ENCODE measurements at regions not wholly inside any gene's neighbourhood (a gene's known extent, or its start where the extent isn't known, plus 50 kb on each side); places are given as distances from the start of the nearest gene placed in this dataset.
"Not testable (repeated sequence)": the region's sequence is repeated elsewhere in the genome, so short reads cannot be mapped to it uniquely, and the experiment has no call there.

DNA sequence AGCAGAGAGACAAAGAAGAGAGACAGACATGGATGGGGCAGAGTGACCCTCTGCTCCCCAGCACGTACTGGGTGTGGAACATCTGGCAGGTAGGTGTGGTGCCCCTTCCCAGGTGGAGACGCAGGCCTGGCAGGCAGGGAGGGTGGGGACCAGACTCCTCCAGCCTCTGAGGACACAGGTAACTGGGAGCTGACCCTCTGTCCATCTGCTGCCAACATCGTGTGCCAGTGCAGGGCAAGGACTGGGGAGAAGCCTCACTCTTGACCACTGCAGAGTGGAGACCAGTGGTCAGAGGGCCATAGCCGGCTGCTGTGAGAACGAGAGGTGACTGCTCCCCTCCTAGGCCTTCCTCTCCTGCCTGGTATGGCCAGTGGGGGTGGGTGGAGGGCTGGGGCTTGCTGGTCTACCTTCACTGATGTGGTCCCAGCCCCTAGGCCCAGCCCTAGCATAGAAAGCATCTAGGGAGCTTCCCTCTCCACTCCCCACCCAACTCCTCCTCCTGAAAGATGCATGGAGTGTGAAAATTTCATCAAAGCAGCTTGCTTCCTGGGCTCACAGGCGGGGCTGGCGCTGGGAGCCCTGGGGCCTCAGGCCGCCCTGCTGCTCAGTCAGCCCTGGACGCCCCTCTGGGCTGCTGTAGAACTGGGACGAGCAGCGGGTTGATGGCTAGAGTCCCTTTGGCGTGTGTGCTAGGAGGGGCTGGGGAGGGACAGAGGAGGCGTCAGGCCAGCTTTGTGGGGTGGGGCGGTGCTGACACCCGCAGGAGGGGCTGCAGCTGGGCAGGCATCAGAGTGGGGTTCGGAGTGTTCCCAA, 90.3 kb downstream of the PLXNA1 start:
- no peak for DNase-seq

DNA sequence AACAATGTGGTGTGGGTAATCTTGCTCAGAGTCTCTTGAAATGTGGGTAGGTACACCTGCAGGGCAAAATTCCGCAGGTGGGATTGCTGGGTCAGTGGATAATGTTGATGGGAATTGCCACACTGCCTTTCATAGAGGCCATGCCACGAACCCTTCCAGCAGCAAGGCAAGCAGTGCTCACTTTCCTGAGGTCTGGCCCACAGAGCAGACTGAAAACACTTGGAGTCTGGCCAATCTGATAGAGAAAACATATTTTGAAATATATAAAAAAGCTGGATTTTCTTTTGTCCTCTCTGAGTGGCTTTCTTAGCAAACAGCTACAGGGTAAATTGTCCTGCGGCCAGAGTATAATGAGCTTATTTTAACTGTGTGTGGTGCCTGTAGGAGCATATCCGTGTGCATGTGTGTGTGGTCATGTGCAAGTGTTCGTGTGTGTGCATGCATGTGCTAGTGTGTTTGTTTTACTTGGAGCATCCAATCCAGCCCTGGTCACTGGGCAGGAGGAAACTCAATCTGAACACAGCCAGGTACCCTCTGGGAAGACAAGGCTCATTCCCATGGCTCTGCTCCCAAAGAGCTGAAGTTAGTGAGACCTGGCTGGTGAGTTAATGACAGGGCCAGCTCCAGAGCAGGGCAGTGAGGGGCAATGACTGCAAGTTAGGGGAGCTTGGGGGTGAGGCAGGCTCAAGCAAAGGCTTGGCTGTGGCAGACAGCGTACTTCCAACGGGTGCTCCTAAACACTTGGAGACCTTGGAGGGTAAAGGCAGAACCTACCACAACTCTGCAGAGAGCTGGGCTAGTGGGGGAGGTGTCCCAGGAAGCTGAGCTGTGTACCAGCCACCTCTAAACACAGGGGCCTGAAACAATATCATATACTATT, 91.3 kb downstream of the PLXNA1 start:
- DNase-seq, result no peak

DNA sequence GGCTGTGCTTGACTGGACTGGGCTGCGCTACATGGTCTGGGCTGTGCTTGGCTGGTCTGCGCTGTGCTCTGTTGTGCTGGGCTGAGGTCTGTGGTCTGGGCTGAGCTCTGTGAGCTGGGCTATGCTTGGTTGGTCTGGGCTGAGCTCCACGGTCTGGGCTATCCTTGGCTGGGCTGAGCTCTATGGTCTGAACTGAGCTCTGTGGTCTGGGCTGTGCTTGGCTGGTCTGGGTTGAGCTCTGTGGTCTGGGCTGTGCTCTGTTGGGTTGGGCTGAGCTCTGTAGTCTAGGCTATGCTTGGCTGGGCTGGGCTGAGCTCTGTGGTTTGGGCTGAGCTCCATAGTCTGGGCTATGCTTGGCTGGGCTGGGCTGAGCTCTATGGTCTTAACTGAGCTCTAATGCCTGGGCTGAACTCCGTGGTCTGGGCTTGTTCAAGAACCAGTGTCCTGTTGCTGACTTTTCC, 92.0 kb downstream of the PLXNA1 start:
- peak; percentile 35 to 47 for DNase-seq

DNA sequence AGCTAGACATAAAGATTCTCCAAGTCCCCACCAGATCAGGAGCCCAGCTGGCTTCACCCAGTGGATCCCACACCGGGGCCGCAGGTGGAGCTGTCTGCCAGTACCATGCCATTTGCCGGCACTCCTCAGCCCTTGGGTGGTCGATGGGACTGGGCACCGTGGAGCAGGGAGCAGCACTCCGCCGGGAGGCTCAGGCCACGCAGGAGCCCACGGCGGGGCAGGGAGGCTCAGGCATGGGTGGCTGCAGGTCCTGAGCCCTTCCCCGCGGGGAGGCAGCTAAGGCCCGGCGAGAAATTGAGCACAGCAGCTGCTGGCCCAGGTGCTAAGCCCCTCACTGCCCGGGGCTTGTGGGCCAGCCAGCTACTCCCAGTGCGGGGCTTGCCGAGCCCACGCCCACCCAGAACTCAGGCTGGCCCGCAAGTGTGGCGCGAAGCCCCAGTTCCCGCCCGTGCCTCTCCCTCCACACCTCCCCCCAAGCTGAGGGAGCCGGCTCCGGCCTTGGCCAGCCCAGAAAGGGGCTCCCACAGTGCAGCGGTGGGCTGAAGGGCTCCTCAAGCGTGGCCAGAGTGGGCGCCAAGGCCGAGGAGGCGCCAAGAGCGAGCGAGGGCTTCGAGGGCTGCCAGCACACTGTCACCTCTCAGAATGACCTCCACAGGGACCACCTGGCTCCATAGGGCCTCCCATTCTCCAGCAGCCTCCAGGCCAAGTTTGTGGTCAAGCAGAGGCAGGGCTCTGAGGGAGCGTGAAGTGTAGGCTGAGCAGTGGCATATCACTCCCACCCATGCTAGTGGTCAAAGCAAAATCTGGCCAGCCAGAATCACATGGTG, 93.5 kb downstream of the PLXNA1 start:
- DNase-seq, result not testable (repeated sequence)

DNA sequence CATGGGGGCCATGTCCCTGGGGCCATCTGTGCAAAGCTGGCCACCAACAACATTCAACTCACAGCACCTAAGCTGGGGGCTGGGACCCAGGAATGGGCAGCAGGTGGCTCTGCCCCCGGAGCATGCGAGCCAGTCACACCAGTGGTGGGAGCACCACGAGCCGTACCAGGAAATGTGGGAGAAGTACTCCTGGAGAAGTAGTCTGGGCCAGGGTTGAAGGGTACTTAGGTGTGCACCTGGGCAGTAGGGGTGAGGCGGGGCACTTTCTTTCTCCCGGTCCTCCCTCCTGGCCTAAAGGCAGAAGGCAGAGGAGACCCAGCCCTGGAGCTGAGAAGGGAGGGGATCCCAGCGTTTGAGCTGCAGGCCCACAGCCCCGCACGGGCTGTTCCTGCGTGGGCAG, 94.2 kb downstream of the PLXNA1 start:
- no peak for DNase-seq

DNA sequence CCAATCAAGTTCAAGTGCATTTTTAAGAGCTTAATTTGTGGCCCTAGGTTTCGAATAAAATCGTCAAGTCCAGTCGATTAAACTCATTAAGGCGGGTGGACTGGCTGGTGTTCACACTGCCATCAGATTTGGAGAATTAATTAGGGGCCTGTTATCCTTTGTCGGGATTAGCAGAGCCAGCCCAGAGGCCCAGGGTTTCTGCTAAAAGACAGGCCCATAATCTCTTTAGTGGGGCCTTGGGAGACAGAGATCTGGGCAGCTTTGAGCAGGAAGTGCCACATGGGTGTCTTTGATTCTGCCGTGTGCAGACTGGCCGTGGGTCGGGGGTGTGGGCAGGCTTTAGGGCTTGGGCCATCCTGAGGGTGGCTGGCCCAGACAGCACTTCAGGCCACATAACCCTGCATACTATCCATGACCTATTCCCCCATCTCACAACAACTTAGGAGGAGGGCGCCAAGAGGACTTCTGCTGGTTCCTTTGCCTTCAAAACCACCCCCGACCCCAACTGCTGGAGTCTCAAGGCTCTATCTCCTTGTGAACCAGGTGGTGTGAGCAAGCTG, 94.7 kb downstream of the PLXNA1 start:
- no peak for DNase-seq

DNA sequence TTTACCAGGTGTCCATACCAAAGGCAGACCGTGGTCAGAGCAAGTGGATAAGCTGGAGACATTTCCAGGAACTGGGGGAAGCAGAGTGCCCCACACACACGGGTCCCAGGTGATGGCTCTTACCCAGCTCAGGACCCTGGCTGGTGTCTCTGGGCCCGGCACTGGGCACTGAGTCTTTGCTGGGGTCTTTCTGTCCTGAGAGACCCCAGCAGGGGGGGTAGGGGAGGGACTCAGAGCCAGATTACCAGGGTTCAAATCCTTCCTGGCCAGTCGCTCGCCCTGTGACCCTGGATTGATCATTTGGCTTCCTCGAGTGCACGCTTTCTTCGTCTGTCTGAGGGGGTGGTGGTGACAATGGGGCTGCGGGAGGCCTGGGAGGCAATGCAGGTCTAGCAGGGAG, 95.7 kb downstream of the PLXNA1 start:
- no peak for DNase-seq

DNA sequence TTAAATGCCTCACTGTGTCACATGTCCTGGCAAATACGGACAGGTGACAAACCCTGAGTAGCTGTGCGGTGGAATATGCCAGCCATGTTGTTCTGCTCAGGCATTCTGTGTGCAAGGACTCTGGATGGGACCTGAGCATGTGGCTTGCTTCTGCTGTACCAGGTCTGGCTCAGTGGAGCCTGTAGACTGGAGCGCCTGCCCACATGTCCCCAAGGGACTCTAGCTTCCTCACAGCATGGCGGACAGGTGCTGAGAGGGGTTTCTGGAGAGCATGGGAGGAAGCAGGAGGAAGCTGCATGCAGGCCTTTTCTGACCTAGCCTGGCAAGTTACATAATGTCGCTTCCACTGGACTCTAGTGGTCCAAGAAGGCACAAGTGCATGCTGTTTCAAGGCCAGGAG, 96.3 kb downstream of the PLXNA1 start:
- no peak for DNase-seq

DNA sequence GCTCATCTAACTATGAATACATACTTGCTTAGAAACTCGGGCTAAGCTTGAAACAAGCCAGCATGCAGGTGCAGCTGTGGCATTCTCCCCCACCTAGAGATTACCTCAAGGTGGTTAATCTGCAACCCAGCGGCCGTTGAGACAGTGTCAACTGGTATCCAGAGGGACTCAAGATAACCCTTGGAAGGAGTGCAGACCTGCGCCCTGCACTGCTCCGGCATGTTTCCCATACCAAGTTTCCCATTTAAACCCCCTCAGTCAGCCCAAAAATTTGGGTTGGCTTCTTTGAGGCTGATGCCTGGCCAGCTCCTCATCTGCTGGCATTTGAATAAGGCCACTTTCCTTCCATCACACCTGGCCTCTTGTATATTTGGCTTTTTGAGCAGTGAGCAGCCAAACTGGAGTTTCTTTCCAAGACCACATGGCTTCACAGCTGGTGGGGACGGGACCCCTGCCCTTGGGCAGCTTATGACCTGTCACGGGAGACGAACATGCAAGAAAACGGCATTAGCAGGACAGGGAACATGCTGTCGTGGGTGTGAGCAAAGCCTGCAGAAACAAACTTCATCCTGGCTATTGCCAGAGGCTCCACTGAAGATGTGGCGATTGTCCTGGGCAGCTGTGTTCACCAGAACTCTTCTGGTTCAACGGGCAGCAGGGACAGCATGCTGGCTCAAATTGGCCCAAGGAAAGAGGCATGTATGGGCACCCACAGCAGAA, 98.2 kb downstream of the PLXNA1 start:
- DNase-seq, result no peak

DNA sequence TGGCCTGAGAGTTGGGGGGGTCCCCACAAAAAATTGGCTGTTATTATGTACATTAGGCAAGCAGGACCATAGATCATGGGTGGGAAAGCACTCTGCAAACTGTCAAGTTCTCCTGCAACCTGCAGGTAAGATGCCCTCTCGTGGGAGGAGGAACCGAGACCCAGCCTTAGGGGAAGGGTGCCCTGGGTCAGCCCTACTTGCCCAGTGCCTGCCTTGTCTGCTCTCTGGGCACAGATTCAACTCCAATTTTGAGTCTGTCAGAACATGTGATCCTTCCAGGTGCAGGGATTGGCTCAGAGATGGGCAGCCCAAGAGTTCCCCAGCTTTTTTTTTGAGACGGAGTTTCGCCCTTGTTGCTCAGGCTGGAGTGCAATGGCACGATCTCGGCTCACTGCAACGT, 99.2 kb downstream of the PLXNA1 start:
- no peak for DNase-seq

DNA sequence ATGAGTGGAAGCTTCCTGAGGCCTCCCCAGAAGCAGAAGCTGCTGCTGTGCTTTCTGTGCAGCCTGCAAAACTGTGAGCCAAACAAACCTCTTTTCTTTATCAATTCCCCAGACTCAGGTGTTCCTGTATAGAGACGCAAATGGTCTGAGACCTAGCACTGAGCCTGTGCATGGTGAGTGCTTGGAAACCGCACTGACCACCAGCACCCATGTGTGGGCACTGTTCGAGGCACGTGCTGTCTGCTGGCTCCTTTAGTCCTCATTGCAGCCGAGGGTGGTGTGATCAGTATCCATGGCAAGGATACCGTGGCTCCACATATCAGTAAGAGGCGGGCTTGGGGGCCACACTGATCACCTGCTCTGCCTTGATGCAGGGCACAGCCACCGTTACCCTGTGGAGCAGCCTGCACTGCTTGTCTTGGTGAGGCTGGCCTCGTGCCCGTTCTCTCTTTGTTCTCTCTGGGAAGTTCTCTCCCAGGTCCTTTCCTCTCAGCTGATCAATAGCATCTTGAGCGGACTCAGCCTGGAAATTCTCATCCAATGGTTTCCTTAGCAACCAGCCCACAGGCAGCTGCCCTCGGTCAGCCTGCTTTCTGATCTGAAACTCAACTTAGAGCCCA, 101.0 kb downstream of the PLXNA1 start:
- no peak for DNase-seq

DNA sequence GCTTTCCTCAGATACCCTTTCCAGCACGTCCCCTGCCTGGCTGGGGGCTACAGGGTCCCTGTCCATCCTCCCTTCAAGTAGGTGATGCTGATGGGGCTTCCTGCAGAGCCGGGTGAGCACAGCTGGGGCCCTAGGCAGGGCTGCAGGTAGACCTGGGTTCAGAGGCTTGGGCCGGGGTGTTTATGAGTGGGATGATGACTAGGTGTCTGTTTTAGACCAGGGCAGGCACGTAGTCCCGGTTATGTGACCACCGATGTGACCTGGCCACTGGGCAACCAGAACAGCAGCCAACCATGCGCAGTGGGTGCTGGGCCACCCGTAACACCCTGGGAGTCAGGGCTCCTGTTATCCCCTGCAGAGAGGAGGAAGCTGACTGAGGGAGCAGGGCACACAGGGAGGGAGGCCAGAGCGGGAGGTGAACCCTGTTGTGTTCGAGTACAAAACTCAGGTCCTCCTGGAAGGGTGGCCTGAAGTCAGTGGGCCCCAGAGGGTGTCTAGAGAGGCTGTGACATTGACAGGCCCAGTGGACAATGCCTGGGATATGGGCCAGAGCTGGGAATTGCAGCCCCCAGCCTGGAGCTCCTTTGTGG, 101.6 kb downstream of the PLXNA1 start:
- DNase-seq, result no peak

DNA sequence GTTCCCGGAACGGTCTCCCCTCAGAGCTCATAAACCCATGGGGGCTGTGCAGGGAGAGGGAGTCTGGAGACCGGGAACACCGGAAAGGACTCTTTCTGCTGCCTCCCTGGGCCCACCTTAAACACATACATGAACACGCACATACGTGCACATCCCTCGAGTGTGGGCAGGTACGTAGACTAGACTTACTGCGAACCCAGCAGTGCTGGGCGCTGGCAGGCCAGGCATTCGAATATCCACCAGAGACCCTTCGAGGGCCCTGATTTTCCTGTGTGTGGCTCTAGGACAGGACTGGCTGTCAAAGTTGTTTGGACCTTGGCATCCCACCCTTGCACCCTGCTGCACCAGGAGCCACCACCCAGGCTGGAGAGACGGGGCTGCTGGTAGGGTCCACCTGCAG, 102.7 kb downstream of the PLXNA1 start:
- no peak for DNase-seq

DNA sequence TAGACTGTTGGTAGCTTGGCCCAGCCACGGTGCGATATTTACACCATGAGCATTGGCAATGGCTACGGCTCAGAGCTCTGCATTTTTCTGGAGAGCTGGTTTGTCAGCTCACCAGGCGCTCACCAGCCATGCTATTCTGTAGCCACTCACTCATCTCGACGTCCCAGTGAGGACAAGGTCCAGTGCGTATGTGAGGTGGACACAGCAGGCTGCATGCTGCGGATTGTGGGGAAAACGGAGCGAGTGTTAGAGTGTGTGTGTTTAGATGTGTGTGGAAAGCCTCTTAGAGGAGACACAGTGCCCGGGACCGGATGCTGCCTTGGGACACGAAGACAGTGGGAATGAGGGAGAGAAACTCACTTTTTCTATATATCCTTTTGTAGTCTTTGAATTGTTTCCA, 103.7 kb downstream of the PLXNA1 start:
- DNase-seq, result not testable (repeated sequence)

DNA sequence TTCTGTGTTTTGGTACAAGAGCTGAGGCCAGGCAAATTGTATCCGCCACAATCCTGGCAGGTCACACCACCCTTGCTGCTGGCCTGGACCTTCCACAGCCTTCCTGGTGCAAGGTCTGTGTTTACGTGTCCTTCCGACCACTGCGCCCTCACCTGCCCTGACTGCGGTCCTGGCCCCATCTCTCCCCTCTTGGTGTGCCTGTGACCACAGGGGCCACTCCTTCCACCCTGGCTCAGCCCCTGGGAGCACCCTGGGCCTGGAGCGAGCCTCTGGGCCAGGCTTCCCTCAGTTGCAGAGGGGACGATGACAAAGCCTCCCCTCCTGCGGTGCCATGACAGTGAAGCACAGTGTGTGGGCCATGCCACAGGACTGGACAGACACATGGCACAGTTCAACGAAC, 104.5 kb downstream of the PLXNA1 start:
- no peak for DNase-seq

DNA sequence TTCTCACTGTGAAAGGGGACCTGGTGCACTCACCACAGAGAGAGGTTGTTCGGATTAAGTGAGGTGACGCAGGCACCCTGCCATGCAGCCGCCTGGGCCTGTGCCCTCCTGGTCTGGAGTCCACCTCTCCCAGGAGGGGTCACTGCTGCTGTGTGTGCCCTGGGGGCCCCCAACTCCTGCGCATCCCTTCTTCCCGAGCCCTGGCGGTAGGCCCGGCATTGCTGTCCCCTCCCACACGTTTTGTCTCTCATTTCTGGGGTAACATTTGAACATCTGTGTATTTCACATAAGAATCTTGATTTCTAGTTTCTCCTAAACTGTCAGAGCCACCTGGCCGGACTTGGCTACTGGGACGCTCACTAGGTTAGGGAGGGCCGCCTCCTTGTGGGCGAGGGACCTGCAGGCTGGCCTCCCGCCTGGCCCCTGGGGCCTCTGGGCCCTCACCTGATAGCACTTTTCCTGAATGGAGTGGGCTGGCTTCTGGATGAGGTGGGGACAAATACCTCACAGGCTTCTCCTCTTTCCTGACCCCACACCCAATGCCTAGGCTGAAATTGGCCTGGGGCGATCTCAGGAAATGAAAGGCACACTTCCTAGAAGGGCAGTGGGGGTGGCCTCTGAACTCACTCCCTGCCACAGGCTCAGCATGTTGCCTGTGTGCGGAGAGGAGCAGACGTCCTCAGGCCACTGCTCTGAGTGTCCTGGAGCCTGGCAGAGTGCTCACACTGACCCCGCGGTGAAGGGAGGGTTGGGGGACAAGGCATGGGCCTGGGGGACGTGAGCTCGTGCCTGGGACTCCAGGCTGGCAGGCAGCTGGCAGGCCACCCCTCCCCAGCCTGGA, 104.2 kb upstream of the PRR23E start:
- no peak for DNase-seq

DNA sequence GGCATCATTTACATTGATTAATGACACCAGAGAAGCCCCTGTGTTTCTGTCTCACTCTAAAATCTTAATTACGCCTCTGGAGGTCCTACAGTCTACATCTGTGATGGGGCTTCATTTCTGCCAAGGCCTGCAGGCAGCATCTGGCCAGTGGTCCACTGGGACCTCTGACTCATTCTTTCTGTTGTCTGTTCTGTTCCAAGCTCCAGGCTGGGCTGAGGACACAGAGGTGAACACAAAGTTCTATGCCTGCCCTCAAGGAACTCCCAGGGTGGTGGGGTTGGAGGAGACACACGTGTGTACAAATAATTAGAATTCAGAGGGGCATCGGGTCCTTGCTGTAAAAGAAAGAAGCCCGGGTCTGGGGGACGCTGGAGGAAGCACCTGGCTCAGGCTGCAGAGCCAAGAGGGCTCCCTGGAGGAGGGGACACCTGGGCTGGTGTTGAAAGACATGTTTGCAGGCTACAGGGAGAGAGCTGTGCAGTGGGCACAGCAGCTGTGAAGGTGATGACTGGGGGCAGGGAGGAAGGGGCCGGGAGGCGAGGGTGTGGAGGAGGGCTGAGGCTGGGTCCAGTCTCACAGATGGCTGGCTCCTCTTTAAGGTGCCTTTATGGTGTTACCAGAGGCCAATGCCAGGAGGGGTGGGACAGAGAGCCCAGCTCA, 103.3 kb upstream of the PRR23E start:
- DNase-seq, result no peak

DNA sequence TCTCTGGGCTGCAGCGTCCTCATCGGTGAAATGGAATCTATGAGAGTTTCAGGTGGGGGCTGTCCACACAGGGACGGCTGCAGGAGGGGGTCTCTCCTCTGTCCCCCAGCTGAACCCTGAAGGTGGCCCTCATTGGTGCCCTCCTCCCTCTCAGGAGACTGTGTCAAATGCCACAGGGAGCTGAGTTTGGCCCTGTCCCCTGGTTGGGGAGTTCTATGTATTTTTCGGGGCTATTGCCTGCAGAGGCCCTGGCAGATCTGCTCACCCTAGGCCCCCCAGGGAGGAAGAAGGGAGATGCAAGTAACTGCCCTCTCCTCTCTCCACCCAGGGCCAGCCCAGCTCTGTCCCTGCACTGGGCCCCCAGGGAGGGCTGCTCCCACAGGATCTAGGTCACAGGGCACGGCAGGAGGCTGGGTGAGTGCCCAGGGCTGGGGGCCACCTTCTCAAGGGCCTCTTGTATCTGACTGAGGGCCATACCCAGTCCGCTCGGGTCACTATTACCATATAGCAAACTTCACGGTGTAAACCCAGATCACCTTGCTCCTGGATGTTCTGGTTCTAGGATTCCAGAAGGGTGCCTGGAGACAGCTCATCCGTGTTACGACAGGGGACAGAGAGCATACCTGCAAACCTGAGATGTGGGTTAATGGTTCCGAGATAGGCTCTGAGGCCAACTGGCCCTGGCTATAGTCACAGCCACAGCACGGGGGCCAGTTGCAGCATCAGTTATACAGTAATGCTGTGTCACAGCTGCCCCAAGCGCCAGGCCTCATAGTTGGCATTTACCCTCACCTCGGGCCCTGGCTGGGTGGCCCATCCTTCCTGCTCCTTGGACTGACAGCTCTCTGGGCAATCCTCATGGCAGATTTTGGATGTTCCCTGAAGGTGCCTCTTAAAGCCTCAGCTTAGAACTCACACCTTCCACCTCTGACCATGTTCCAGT, 102.4 kb upstream of the PRR23E start:
- no peak for DNase-seq

DNA sequence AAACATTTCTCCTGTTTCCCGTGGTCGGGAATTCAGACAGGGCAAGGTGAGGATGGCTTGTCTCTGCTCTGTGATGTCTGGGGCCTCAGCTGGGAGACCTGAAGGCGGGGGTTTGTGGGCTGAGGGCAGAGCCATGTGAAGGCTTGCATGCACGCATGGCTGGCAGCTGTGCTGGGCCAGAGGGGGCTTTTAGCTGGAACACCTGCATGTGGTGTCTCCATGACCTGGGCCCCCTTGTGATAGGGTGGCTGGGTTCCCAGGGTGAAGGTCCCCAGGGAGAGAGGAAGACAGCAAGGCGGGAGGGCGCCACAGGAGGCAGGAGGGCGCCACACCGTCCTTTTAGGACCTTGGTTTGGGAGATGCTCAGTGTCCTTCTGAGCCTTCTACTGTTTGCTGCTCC, 101.6 kb upstream of the PRR23E start:
- DNase-seq, result no peak

All from Kasumi-1 (cell line).